GM19025 (cell line): ENCODE measurements at regions not wholly inside any gene's neighbourhood (a gene's known extent, or its start where the extent isn't known, plus 50 kb on each side); places are given as distances from the start of the nearest gene placed in this dataset.
"Not testable (repeated sequence)": the region's sequence is repeated elsewhere in the genome, so short reads cannot be mapped to it uniquely, and the experiment has no call there.

Experiments
- ATAC-seq: cut with Tn5 transposase; IDR thresholded peaks from one replicate; pipeline ENCODE4 v1.9.1; 2021; ENCODE audit warnings: mild to moderate bottlenecking, low read depth, moderate library complexity; ENCODE audit not compliant: unreplicated experiment

- not testable (repeated sequence) for ATAC-seq
Measured at GRCh38 chr10:36400238-36400637, 725.2 kb upstream of the ANKRD30A start.

- no peak for ATAC-seq
Measured at GRCh38 chr10:36393801-36394200, 731.6 kb upstream of the ANKRD30A start.

GRCh38 chr10:36391405-36391804 is 734.0 kb upstream of the ANKRD30A start:
- no peak for ATAC-seq

GRCh38 chr10:36390221-36390620 is 735.2 kb upstream of the ANKRD30A start:
- ATAC-seq, result no peak

GRCh38 chr10:36388166-36388565 is 737.2 kb upstream of the ANKRD30A start:
- ATAC-seq, result no peak

GRCh38 chr10:36385693-36386092 is 739.7 kb upstream of the ANKRD30A start:
- ATAC-seq, result no peak

- no peak for ATAC-seq
Measured at GRCh38 chr10:36383349-36383748, 741.3 kb upstream of the FZD8 start.

- no peak for ATAC-seq
Measured at GRCh38 chr10:36381748-36382147, 739.7 kb upstream of the FZD8 start.

- no peak for ATAC-seq
Measured at GRCh38 chr10:36380538-36380937, 738.4 kb upstream of the FZD8 start.

GRCh38 chr10:36375107-36375506 is 733.0 kb upstream of the FZD8 start:
- no peak for ATAC-seq

- ATAC-seq, result no peak
Measured at GRCh38 chr10:36373424-36374096, 731.5 kb upstream of the FZD8 start.

- no peak for ATAC-seq
Measured at GRCh38 chr10:36367362-36367761, 725.3 kb upstream of the FZD8 start.

- ATAC-seq, result no peak
Measured at GRCh38 chr10:36366843-36367242, 724.7 kb upstream of the FZD8 start.

- no peak for ATAC-seq
Measured at GRCh38 chr10:36366065-36366464, 724.0 kb upstream of the FZD8 start.

- no peak for ATAC-seq
Measured at GRCh38 chr10:36362257-36362656, 720.2 kb upstream of the FZD8 start.

GRCh38 chr10:36358736-36359135 is 716.6 kb upstream of the FZD8 start:
- ATAC-seq, result no peak

GRCh38 chr10:36354633-36355032 is 712.5 kb upstream of the FZD8 start:
- no peak for ATAC-seq

GRCh38 chr10:36351159-36351558 is 709.1 kb upstream of the FZD8 start:
- ATAC-seq, result no peak

GRCh38 chr10:36349445-36350078 is 707.5 kb upstream of the FZD8 start:
- ATAC-seq, result no peak

GRCh38 chr10:36345807-36346206 is 703.7 kb upstream of the FZD8 start:
- no peak for ATAC-seq

- no peak for ATAC-seq
Measured at GRCh38 chr10:36345175-36345533, 703.1 kb upstream of the FZD8 start.
